HG02870 (cell line): ENCODE measurements at regions not wholly inside any gene's neighbourhood (a gene's known extent, or its start where the extent isn't known, plus 50 kb on each side); places are given as distances from the start of the nearest gene placed in this dataset.
A peak's percentile ranks its signal among the peaks of the same experiment; 100 is the strongest.

ENCODE experiments used
- ATAC-seq: cut with Tn5 transposase; IDR thresholded peaks from one replicate; pipeline ENCODE4 v1.9.1; 2021; ENCODE audit warnings: mild to moderate bottlenecking, moderate library complexity; ENCODE audit not compliant: unreplicated experiment

DNA sequence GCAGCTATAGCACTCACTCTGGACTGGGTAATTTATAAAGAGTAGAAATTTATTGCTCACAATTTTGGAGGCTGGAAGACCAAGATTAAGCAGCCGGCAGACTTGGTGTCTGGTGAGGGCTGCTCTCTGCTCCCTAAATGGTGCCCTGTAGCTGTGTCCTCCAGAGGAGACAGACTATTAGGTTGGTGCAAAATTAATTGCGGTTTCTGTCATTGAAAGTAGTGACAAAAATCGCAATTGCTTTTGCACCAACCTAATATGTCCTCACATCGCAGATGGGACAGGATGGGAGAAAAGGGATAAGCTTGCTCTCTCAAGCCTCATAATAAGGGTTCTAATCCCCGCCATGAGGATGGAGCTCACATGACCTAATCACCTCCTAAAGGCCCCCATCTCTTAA is 258.1 kb upstream of the VCX3A start:
- no peak for ATAC-seq

DNA sequence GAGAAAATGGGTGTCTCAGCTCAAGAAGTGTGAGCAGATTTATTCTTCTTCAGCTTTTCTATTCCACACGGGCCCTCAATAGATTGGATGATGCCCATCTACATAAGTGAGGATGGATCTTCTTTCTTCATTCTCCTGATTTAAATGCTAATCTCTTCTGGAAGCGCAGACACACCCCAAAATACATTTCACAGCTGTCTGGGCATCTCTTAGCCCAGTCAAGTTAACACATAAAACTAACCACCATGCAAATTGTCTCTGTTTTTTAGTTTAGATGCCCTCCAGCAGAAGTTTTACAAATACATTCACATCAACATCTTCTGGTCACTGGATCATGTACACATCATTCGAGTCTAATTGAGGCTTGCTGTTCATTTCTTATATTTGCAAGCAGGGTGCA is 249.0 kb upstream of the VCX3A start:
- no peak for ATAC-seq

DNA sequence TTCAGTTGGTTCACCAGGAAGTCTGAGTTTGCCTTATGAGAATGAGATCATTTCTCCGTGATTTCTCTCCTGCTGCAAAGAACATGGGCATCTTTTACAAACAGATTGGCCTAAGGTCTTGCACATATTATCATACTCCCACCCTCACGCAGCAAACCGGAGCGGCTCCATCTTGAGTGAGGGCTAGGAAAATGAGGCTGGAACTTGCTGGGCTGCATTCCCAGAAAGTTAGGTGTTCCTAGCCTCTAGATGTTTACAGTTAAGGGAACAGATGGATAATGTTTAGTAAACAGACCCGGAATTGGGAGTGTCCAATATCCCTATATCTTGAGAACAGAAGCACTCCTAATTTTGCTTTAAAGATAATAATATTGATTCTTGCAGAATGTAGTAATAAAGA is 247.9 kb upstream of the VCX3A start:
- no peak for ATAC-seq

DNA sequence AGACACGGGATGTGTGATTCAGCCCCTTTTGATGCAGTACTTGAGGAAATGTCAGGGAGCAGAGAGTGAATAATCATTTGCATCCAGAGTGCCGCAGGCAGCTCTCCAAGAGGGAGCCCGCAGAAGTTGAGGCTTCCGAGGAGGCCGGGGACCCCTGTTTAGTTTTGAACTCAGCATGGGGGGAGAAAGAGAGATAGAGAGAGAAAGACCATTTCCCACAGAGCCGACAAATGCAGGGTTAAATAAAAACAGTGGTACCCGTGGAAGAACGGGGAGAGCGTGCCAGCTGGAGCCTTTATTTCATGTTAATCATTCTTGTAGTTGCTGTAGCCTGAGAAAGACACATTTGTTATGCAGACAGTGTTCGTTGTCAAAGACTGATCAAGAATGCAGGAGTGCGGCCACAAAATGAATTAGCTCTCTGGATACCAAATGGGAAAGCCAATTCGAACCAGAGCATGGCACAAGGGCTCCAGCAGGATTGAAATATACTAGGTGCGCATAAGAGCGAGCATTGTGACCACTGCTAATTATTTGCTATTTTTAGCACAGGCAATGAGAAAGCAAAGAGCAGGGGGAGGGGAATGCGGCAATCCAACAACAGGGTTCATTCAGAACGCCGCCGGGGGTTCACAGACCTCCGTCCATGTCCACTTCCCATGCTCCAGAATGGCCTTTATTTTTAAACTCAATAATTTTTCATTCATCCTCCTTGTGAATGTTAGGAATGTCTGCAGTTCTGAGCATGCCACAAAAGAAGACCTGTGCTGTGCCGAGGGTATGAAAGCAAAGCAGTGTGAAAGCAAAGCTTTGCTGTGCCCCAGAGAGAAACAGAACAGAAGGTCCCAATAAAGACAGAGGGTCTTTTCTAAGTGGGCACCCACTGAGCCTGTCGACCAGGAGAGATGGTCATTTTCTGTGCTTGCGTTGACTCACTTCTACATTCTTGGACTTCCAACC is 243.9 kb upstream of the VCX3A start:
- no peak for ATAC-seq

DNA sequence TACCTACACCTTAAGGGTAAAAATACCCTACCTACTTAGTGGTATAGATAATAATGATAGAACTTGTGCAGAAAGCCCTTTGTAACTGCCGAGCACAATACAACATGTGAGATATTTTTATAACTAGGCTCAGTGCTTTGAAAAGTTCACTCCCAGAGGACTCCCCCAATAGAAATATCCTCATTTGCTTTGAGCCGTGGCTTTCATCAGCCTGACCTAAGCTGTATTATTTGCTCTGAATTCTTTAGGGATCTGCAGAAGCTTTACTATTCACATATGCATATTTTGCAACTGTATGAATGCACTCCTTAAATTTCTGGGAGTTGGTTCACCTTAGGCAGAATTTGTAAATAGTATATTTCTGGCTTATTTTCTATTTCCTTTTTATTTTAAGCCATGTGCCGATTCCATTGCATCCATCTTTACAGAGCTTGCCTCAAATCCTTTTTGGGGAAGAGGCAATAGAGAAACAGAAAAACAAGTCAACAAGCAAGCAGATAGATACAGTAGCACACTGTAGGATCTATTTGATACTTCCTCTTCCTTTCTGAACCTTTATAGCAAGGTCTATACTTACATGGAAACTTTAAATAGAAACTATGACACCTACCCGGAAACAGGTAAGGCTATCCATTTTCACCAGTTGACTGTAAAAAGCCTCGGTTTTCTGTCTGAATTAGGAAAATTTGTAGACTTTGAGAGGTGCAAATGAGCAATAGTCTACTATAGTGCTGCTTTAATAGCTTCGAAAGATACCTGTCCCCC is 242.5 kb upstream of the VCX3A start:
- ATAC-seq: no peak

DNA sequence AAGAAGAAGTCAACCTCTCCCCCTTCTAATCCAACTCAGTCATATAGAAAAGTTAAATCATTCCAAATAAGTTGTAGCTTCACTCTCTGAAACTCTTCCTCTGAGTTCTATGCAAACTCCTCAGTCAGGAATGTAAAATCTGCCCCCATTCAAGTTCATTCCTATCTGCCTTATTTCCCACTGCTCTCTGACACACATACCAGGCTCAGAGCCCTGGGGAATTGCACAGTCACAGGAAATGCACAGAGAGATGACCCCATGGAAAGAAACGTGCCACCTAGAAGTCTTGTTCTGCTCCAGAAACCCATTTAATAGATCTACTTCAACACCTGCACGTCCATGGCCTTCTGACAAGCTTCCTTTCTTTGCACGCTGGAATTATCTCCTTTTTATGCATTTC is 236.0 kb upstream of the VCX3A start:
- no peak for ATAC-seq

DNA sequence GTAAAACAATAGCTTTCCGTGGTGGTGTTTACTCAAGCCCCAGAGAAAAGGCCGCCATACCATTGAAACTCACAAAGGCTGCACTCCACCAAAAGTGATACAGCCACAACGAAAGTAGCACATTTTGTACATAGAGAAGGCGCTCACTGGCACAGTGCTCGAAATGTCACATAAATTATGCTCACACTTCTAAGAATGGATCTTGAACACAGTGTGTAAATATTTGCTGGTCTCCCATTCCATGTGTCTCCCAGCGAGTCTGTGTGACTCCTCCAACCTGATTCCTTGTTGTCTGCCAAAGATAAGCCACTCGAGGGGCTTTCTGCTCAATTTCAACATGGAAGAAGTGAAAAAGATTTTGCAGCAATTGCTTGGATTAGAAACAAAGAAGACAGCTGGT is 234.0 kb upstream of the VCX3A start:
- no peak for ATAC-seq

DNA sequence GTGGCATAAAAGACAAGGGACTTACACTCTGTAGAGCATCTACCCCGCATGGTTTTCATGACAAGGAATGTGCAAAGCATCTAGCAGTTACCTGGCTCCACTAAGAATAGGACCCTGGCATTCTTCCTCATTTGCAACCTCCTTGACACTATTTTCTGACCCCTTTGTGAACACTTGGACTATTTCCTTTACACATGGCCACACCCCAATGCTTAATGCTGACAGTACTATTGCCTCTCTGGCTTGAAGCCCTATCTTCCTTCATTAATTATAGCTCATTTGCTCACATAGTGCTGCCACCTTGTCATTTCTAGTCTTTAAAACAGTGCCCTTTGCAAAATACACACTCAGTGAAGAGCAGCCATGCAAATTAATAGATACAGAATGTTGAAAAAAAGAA is 226.3 kb upstream of the VCX3A start:
- no peak for ATAC-seq

DNA sequence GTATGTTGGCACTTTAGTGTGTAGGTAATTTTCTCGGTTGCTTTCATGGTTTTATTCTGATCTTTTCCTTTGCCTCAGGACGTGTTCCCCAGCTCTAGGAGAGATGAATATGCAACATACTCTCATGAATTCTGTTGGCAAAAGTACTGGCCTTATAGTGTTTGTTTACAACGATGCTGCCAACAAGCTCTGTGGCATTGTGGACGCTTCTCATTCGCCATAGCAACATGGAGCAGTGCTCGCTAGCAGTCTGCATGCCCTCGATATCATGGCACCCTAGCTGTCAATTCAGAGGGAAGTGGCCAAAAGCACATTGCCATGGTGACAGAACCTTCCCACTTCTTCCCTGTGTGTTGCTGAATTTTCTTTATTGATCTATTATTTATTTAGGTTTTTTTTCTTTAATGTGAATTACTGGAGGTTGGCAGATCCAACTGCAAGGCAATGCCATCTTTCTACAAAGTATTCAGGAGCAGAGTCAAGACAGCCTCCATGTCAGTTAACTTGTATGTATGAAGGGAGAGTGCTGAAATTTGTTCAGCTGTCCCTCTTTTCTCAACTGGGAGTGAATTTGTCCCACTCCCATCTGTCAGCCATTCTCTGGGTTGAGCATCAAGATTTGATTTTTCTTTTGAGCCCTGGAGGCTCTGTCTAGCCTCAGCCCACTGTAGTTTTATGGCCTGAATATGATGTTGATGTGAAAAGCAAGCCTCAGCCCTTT is 224.9 kb upstream of the VCX3A start:
- no peak for ATAC-seq

DNA sequence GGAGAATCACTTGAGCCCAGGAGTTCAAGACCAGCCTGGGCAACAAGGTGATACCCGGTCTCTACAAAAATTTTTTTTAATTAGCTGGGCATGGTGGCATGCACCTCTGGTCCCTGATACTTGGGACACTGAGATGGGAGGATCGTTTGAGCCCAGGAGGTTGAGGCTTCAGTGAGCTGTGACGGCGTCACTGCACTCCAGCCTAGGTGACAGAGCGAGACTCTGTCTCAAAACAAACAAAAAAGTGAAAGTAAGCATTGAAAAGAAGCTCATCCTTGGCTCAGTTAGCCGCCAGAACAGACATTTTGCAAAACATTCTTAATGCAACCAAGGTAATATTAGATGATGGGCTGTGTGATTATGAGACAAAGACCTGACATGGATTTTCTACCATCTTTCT is 223.3 kb upstream of the VCX3A start:
- no peak for ATAC-seq

DNA sequence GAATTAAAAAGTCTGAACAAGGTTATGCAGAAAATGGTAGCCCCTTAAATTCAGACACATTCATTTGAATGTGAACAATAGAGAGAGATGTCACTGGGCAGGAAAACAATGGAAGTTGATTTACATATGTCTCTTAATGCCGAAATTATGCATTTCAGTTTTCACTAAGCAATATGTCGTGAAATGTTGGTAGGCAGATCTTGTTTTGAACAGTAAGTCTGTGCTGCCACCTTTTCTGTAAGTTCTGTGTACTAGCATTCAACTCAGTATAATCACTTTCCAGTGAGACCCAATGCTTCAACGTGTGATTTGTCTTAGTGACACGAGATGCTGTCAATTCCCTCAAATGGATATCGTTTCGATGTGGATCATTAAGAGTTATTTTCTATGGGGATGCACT is 222.7 kb upstream of the VCX3A start:
- ATAC-seq: no peak

DNA sequence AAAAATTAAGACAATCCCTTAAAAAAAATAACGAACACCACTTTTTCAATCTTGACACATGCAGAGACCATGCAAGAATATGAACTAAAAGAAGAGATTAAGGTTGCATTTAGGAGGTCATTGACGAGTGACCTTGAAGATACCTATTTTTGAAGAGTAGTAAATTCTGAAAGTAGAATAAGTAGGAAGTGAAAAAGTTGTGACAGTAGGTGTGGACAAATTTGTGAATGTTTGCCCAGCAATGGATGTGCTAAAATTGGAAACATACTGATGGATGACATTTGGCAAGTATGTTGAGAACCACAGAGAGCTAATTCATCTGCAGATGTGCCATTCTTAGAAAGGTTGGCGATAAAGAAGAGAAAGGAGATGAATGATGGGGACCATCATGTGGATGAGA is 213.7 kb upstream of the VCX3A start:
- no peak for ATAC-seq

DNA sequence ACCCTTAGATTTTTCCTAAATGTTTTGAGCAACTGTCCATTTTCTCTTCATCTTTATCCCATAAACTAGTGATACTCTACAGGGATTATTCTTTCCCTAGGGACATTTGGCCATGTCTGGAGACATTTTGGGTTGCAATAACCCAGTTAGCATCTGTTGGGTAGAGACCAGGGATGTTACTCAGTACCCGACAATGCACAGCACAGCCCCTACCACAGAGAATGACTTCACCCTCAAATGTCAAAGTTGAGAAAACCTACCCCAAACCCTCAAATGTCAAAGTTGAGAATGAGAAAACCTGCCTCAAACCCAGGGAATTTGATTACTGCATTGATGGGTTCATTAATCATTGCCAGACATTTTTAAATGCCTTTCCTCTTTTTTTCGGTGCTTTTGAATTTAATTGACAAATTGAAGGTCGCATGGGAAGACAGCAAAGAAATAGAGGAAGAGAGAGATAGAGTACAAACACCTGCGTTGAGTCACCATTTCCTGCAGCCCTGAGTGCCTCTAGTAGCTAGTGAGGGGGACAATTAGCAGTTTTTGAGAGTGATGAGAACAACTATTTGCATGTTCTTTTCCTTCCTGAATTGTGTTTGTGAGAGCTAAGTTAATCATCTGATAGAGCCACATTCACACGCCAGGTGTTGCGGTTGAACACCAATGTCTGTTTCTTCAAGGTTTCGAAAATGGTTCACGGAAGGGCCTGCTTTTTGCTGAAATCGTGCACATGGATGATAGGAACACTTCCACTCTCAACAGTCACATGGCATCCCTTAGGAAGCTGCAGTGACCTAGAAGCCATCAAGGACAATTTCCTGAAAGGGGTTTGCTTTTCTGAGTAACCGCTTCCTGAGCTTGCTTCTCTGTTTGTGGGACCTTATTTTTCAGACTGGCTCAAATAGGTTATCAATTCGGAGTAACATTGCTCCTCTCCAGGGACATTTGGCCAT is 203.9 kb upstream of the VCX3A start:
- ATAC-seq: peak; percentile 98

DNA sequence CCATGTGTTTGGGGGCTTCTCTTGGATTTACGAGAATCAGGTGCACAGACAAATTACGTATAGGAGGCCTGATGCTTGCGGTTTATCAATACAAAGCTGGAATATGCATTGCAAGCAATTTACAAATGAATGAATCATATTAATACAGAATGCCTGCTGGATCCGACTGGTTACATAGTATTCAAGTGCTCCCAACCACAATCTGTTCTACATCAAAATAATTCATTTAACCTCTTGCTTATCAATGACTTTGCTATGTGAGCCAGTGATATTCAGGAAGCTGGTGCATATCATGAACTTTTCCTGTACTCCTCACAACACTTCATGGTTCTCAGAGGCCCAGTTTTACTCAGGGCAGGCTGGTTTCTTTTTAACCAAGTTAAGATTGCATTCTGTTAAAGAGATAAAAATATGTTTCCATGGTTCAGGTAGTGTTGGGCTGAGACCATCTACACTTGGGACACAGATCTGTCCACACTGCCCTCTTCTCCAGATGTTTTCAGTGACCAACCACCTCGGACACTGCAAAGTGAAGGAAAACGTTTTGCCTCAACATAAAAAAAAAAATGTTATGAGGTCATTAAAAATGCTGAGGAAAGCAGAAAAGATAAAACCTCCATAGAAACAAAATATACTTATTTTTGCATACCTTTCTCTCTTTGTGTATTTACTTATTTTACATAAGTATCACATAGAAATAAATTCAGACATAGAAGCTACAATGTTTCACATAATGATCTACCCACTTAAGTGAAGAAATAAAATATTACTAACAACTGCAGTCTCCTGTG is 200.1 kb upstream of the VCX3A start:
- ATAC-seq: no peak

DNA sequence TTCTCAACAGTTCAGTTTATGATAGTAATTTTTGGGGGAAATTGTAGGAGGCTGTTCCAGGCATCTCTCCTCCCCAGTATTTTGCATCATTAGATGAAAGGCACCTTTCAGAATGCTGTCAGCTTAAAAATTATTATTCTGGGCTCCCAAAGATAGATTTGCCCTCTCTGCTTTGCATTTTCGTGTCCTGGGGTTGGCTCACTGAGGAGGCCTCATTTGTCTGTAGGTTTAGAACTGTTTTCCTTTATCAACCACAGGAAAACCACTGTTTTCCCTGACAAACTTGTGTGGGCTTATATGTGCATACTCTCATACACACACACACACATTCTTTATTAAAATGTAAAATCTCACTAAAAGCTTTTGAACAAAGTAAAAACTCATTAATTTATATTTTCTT is 197.2 kb upstream of the VCX3A start:
- ATAC-seq: peak; percentile 63

DNA sequence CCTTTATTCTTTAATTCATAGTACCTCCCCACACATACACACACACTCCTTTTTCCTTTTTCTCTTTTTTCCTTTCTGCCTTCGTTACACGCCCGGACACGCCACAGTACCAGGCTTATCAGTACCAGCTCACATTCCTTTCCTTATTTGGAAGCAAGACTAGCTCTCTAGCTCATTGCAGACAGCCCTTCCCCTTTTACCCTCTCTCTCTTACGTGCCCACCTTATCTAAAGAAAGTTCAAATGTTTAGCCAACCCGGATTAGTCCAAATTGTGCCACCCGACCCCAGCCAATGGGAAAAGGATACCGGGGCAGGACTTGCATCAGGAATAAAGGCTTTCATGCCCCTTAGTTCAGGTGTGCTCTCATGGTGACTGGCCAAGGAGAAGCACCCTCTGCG is 194.7 kb upstream of the VCX3A start:
- ATAC-seq: no peak

DNA sequence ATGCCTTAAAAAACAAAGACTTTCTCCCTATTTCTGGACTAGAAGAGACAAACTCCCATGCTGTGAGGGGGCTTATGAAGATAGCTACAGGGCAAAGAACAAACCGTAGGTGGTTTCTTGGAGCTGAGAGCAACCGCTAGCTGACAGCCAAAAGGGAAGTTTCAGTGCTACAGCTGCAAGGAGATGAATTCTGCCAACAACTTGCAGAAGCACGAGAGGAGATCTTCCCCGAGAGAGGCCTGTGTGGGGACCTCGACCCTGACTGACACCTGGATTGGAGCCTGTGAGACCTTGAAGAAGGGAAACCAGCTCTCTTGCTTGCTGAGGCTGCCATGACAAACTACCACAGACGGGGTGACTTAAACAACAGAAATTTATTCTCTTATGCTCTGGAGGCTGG is 183.8 kb upstream of the VCX3A start:
- peak; percentile 76 for ATAC-seq

DNA sequence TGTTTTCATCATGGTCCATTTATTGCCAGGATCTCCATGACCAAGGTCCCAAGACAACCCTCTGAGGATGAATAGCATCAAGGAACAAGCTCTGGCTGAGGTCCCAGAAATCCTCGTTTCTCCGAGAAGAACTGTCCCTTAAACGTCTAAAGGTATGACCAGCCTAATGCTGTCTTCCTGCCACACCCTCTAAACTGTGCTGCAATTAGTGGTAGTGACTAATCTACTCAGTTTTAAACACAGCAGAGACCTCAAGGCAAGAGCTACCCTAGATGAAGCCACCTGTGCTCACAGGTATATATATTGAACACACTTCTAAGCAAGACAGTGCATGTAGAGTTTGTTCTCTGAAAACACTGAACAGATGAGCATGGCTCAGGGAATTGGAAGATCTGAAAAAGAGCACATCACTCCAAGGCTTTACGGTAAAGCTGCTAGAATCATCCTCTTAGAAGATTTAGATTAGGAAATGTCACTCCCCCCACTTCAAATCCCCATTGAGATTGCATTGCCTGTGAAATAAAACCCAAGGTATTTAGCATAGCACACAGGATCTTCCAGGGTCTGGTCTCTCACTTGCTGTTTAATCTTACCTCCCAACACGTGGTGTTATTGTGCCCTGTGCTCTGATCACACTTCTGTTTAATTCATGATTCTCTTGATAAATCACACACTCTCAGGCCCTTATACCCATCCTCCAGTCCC is 173.9 kb upstream of the VCX3A start:
- ATAC-seq: no peak

DNA sequence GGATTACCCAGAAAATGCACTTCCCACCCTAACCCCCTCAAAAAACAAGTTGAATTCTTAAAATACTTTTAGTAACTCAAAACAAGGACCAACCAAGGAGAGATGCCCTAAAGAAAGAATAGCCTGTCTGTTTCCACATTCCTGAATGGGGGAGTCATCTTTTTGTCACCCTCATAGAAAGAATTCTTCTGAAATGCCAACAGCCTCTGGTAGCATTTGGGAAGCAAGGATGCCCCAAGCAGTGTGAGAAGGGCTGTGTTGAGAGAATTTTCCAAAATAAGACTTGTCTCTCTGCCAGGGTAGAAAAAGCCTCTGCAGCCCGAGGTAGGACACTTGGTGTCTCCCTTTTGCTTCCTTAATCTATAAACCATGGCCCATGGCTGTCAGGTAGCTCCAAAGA is 173.1 kb upstream of the VCX3A start:
- no peak for ATAC-seq
